CD14-positive monocyte (primary cell): ENCODE measurements at regions not wholly inside any gene's neighbourhood (a gene's known extent, or its start where the extent isn't known, plus 50 kb on each side); places are given as distances from the start of the nearest gene placed in this dataset.

ENCODE experiments used
- DNase-seq, 3 donors: peaks; one replicate each; pipeline ENCODE4 v3.0.0-alpha.2; 2011 to 2022
- H2AFZ ChIP-seq: 2 replicates; pipeline ENCODE4 v1.6.0; 2012; ENCODE audit warnings: mild to moderate bottlenecking, low read depth, low read length, inconsistent platforms; ENCODE audit not compliant: insufficient read depth, poor library complexity, severe bottlenecking
- H3K27ac ChIP-seq, 2 donors: 1 replicate in 1 of 2; 2 replicates in 1 of 2; pipeline ENCODE4 v1.5.1; 2012 to 2013; ENCODE audit warnings: low read length in 2 of 2, control low read depth in 1 of 2, inconsistent platforms in 1 of 2, low read depth in 1 of 2, mild to moderate bottlenecking in 1 of 2
- H3K27me3 ChIP-seq, 2 donors: one replicate each; pipeline versions ENCODE4 v1.6.0 to v1.6.1; 2011 to 2013; ENCODE audit warnings: low read length in 2 of 2; ENCODE audit not compliant: control insufficient read depth in 2 of 2, insufficient read depth in 2 of 2
- H3K36me3 ChIP-seq, 2 donors: replicated peaks in 1 of 2; 1 replicate in 1 of 2; 2 replicates in 1 of 2; pipeline versions ENCODE4 v1.5.1 to v1.6.1; 2012 to 2013; ENCODE audit warnings: low read length in 2 of 2, control low read depth in 1 of 2, inconsistent platforms in 1 of 2, mild to moderate bottlenecking in 1 of 2; ENCODE audit not compliant: insufficient read depth in 2 of 2, control insufficient read depth in 1 of 2
- H3K4me1 ChIP-seq, 2 donors: 1 replicate in 1 of 2; 2 replicates in 1 of 2; pipeline versions ENCODE4 v1.5.1 to v1.6.1; 2012 to 2013; ENCODE audit warnings: low read length in 2 of 2, control low read depth in 1 of 2, inconsistent platforms in 1 of 2, mild to moderate bottlenecking in 1 of 2, moderate library complexity in 1 of 2; ENCODE audit not compliant: insufficient read depth in 2 of 2, control insufficient read depth in 1 of 2
- H3K4me2 ChIP-seq: replicated peaks from 2 replicates; pipeline ENCODE3; 2012; ENCODE audit warnings: low read length, moderate library complexity, mild to moderate bottlenecking; ENCODE audit not compliant: poor library complexity, severe bottlenecking; ENCODE audit errors: extremely low read depth
- H3K4me3 ChIP-seq, 3 experiments: fragments of 200-600 bp in 1 of 3; sonication (generic) in 1 of 3; replicated peaks in 1 of 3; 1 replicate in 2 of 3; 2 replicates in 1 of 3; pipeline ENCODE4 v1.5.1; 2011 to 2013; ENCODE audit warnings: low read length in 3 of 3, mild to moderate bottlenecking in 3 of 3, control low read depth in 2 of 3, low read depth in 2 of 3, inconsistent platforms in 1 of 3, moderate library complexity in 1 of 3
- H3K79me2 ChIP-seq: 2 replicates; pipeline ENCODE4 v1.6.0; 2012; ENCODE audit warnings: mild to moderate bottlenecking, control low read depth, inconsistent platforms, low read length, moderate library complexity; ENCODE audit not compliant: insufficient read depth
- H3K9ac ChIP-seq: 2 replicates; pipeline ENCODE4 v1.6.0; 2017; ENCODE audit warnings: low read length, mild to moderate bottlenecking; ENCODE audit not compliant: insufficient read depth, poor library complexity, severe bottlenecking
- H3K9me3 ChIP-seq, 2 donors: replicated peaks in 1 of 2; 1 replicate in 1 of 2; 2 replicates in 1 of 2; pipeline versions ENCODE4 v1.5.1 to v1.6.1; 2012 to 2013; ENCODE audit warnings: low read length in 2 of 2, control low read depth in 1 of 2; ENCODE audit not compliant: control insufficient read depth in 1 of 2, insufficient read depth in 1 of 2
- H4K20me1 ChIP-seq: 2 replicates; pipeline ENCODE4 v1.6.0; 2012; ENCODE audit warnings: mild to moderate bottlenecking, low read length, control low read depth, moderate library complexity; ENCODE audit not compliant: insufficient read depth
- H3K27ac Mint-ChIP-seq, 7 donors: one replicate each; pipeline ENCODE4 v1.8.0; 2020; ENCODE audit warnings: mild to moderate bottlenecking in 7 of 7, mixed read lengths in 7 of 7, moderate library complexity in 6 of 7, inconsistent platforms in 2 of 7
- H3K27me3 Mint-ChIP-seq, 3 donors: one replicate each; pipeline ENCODE4 v1.8.0; 2021 to 2022; ENCODE audit warnings: low read depth in 3 of 3, mild to moderate bottlenecking in 3 of 3, mixed read lengths in 3 of 3, moderate library complexity in 3 of 3, inconsistent platforms in 1 of 3
- H3K36me3 Mint-ChIP-seq, 2 donors: one replicate each; pipeline ENCODE4 v1.8.0; 2020; ENCODE audit warnings: mixed read lengths in 2 of 2, inconsistent platforms in 1 of 2, mild to moderate bottlenecking in 1 of 2
- H3K4me1 Mint-ChIP-seq: one replicate; pipeline ENCODE4 v1.8.0; 2020; ENCODE audit warnings: mild to moderate bottlenecking, mixed read lengths
- H3K4me3 Mint-ChIP-seq, 2 donors: one replicate each; pipeline ENCODE4 v1.8.0; 2020; ENCODE audit warnings: mild to moderate bottlenecking in 2 of 2, mixed read lengths in 2 of 2, moderate library complexity in 1 of 2
- H3K9me3 Mint-ChIP-seq, 7 donors: one replicate each; pipeline ENCODE4 v1.8.0; 2020 to 2022; ENCODE audit warnings: mixed read lengths in 7 of 7, mild to moderate bottlenecking in 6 of 7, moderate library complexity in 6 of 7, inconsistent platforms in 2 of 7
- CTCF ChIP-seq: fragments of 200-600 bp; IDR thresholded peaks from one replicate; pipeline ENCODE4 v1.8.0; 2022; ENCODE audit warnings: antibody characterized with exemption, mild to moderate bottlenecking
- WGBS: methylation state at CpG from one replicate; pipeline ENCODE4 v1.1.5; 2013; ENCODE audit warnings: missing lambda C conversion rate; ENCODE audit not compliant: insufficient coverage; 5-methylcytosine and 5-hydroxymethylcytosine counted together
- intact Hi-C, 2 donors: fragments of 100-400 bp; cut with micrococcal nuclease; formaldehyde crosslinking; loops; one replicate each; pipeline versions ENCODE4 v1.15.0 to v1.15.1; 2023

- H3K4me3 ChIP-seq = no peak overlapping the region
- H3K4me3 Mint-ChIP-seq = no peak overlapping the region
- H4K20me1 ChIP-seq = no peaks in the 10 kb centered on the region
- no CpG with 5 or more reads among the region's 1 CpG for WGBS
- H3K4me2 ChIP-seq = no peak overlapping the region
- H3K36me3 ChIP-seq = no peaks in the 10 kb centered on the region
- H3K27ac Mint-ChIP-seq = no peak overlapping the region
- DNase-seq = no peak
- H3K4me1 ChIP-seq = no peaks in the 10 kb centered on the region
- H2AFZ ChIP-seq = no peak overlapping the region
- peaks cover 5% of the 10 kb centered on the region for H3K4me1 Mint-ChIP-seq
- H3K79me2 ChIP-seq = no peaks in the 10 kb centered on the region
- H3K9ac ChIP-seq = no peak overlapping the region
- peaks cover under 1 to 7% (median 3%) of the 10 kb centered on the region in 7 donors for H3K9me3 Mint-ChIP-seq
- H3K27ac ChIP-seq = no peak overlapping the region
- peaks cover 0 to 4% (median 0%) of the 10 kb centered on the region in 3 donors for H3K27me3 Mint-ChIP-seq
- no peak for TF ChIP-seq CTCF
- H3K9me3 ChIP-seq = no peaks in the 10 kb centered on the region
- intact Hi-C loops = no loop called here
- H3K36me3 Mint-ChIP-seq = no peaks in the 10 kb centered on the region
- no peaks in the 10 kb centered on the region for H3K27me3 ChIP-seq
Observed at GRCh38 chr9:113818391-113818790, 57.7 kb upstream of the ZNF618 start.

GRCh38 chr9:113822315-113822714 lies 53.8 kb upstream of the ZNF618 start:
- Histone ChIP-seq H3K9me3 (peaks cover 13 to 19% of the 10 kb centered on the region in 2 donors), H3K79me2 (no peaks in the 10 kb centered on the region), H4K20me1 (no peaks in the 10 kb centered on the region), H3K4me3 (no peak overlapping the region), H3K36me3 (no peaks in the 10 kb centered on the region), H3K9ac (no peak overlapping the region), H2AFZ (no peak overlapping the region), H3K27me3 (no peaks in the 10 kb centered on the region), H3K4me2 (no peak overlapping the region), H3K27ac (no peak overlapping the region), H3K4me1 (no peaks in the 10 kb centered on the region)
- no peak overlapping the region for H3K4me3 Mint-ChIP-seq
- TF ChIP-seq CTCF = no peak
- WGBS = 83% methylated on average over 1 of the region's 2 CpGs
- no peaks in the 10 kb centered on the region for H3K36me3 Mint-ChIP-seq
- no peak for DNase-seq
- intact Hi-C loops = no loop called here
- H3K4me1 Mint-ChIP-seq = no peaks in the 10 kb centered on the region
- peaks cover 0 to 4% (median 0%) of the 10 kb centered on the region in 3 donors for H3K27me3 Mint-ChIP-seq
- H3K9me3 Mint-ChIP-seq = peaks cover 10 to 27% (median 19%) of the 10 kb centered on the region in 7 donors
- no peak overlapping the region for H3K27ac Mint-ChIP-seq
